HepG2 (cell line): ENCODE measurements at regions not wholly inside any gene's neighbourhood (a gene's known extent, or its start where the extent isn't known, plus 50 kb on each side); places are given as distances from the start of the nearest gene placed in this dataset.

Source experiments
- AGO1 ChIP-seq: fragments of 200-400 bp; formaldehyde crosslinking; IDR thresholded peaks from 2 replicates; pipeline ENCODE4 v1.6.1; 2017; ENCODE audit warnings: mild to moderate bottlenecking, low read depth, low read length, moderate library complexity; ENCODE audit not compliant: poor library complexity, severe bottlenecking
- CREB1 ChIP-seq, 2 experiments: fragments of 450-650 bp in 1 of 2; IDR thresholded peaks; 2 replicates each; pipeline ENCODE4 v1.6.1; 2016 to 2017; ENCODE audit warnings: control low read depth in 1 of 2, mild to moderate bottlenecking in 1 of 2, missing compliant biosample characterization in 1 of 2, missing genetic modification characterization in 1 of 2
- ETV6 ChIP-seq: sonication (generic); formaldehyde crosslinking; conservative IDR thresholded peaks from 2 replicates; pipeline ENCODE4 v1.4.0; 2020; ENCODE audit warnings: missing genetic modification reagents
- EZH2 ChIP-seq: conservative IDR thresholded peaks from 2 replicates; pipeline ENCODE4 v1.6.1; 2012; ENCODE audit warnings: mild to moderate bottlenecking, low read depth, low read length, moderate library complexity
- HNF4A ChIP-seq: sonication (generic); formaldehyde crosslinking; IDR thresholded peaks from 2 replicates; pipeline ENCODE4 v1.4.0; 2020; ENCODE audit warnings: missing genetic modification reagents
- MYC ChIP-seq: sonication (generic); formaldehyde crosslinking; IDR thresholded peaks from 2 replicates; pipeline ENCODE4 v1.9.0; 2021; ENCODE audit warnings: missing genetic modification reagents, borderline replicate concordance
- NCOA1 ChIP-seq: sonication (generic); formaldehyde crosslinking; IDR thresholded peaks from 2 replicates; pipeline ENCODE4 v1.9.0; 2021; ENCODE audit warnings: missing genetic modification reagents
- NFE2L1 ChIP-seq: sonication (generic); formaldehyde crosslinking; IDR thresholded peaks from 2 replicates; pipeline ENCODE4 v1.4.0; 2020; ENCODE audit warnings: missing genetic modification reagents, mild to moderate bottlenecking, borderline replicate concordance
- SIN3A ChIP-seq: IDR thresholded peaks from 2 replicates; pipeline ENCODE4 v1.6.1; 2011; ENCODE audit warnings: low read depth, mild to moderate bottlenecking, control low read depth, low read length, borderline replicate concordance
- ZFP82 ChIP-seq: sonication (generic); formaldehyde crosslinking; IDR thresholded peaks from 2 replicates; pipeline ENCODE4 v1.5.1; 2020; ENCODE audit warnings: mild to moderate bottlenecking, missing genetic modification reagents, borderline replicate concordance
- ZMYM4 ChIP-seq: sonication (generic); formaldehyde crosslinking; IDR thresholded peaks from 2 replicates; pipeline ENCODE4 v1.8.1; 2023; ENCODE audit warnings: mild to moderate bottlenecking, missing genetic modification reagents
- TF ChIP-seq, protein P1 (sequence below): sonication (generic); formaldehyde crosslinking; conservative IDR thresholded peaks from 2 replicates; pipeline ENCODE4 v1.8.0; 2022; ENCODE audit warnings: low read depth, missing genetic modification reagents
- TF ChIP-seq, protein P2 (sequence below): sonication (generic); formaldehyde crosslinking; conservative IDR thresholded peaks from 2 replicates; pipeline ENCODE4 v1.4.0; 2020; ENCODE audit warnings: missing genetic modification reagents

DNA sequence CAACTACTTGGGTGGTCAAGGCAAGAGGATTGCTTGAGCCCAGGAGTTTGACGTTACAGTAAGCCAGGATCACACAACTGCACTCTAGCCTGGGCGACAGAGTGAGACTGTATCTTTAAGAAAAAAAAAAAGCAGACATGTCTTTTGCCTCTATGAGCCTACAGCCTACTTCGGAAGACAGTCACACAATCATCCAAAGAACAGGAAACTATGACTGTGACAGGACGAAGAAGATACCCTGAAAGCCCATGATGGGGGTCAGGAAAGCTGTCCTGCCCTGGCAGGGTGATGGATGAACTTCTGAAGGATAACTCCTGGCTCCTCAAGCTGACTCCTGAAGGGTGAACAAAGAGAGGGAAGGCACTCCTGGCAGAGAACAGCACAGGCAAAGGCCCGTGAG lies 251.7 kb upstream of the SIX2 start:
- TF ChIP-seq ZFP82 (CRISPR knock-in tag) (no peak), ZMYM4 (CRISPR knock-in tag) (no peak), NFE2L1 (no peak), CREB1 (IDR thresholded peaks at IDR 0.05) (no peak), CREB1 (CRISPR knock-in tag; IDR thresholded peaks at IDR 0.05) (no peak), ETV6 (CRISPR knock-in tag) (no peak), AGO1 (no peak), SIN3A (no peak), MYC (no peak), HNF4A (CRISPR knock-in tag) (no peak), EZH2 (no peak), NCOA1 (CRISPR knock-in tag) (no peak)
- TF ChIP-seq, protein P1, sequence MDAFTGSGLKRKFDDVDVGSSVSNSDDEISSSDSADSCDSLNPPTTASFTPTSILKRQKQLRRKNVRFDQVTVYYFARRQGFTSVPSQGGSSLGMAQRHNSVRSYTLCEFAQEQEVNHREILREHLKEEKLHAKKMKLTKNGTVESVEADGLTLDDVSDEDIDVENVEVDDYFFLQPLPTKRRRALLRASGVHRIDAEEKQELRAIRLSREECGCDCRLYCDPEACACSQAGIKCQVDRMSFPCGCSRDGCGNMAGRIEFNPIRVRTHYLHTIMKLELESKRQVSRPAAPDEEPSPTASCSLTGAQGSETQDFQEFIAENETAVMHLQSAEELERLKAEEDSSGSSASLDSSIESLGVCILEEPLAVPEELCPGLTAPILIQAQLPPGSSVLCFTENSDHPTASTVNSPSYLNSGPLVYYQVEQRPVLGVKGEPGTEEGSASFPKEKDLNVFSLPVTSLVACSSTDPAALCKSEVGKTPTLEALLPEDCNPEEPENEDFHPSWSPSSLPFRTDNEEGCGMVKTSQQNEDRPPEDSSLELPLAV: no peak
- TF ChIP-seq, protein P2, sequence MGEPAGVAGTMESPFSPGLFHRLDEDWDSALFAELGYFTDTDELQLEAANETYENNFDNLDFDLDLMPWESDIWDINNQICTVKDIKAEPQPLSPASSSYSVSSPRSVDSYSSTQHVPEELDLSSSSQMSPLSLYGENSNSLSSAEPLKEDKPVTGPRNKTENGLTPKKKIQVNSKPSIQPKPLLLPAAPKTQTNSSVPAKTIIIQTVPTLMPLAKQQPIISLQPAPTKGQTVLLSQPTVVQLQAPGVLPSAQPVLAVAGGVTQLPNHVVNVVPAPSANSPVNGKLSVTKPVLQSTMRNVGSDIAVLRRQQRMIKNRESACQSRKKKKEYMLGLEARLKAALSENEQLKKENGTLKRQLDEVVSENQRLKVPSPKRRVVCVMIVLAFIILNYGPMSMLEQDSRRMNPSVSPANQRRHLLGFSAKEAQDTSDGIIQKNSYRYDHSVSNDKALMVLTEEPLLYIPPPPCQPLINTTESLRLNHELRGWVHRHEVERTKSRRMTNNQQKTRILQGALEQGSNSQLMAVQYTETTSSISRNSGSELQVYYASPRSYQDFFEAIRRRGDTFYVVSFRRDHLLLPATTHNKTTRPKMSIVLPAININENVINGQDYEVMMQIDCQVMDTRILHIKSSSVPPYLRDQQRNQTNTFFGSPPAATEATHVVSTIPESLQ: no peak
